ENCODE measurements at regions not wholly inside any gene's neighbourhood (a gene's known extent, or its start where the extent isn't known, plus 50 kb on each side); places are given as distances from the start of the nearest gene placed in this dataset.
A peak's percentile ranks its signal among the peaks of the same experiment; 100 is the strongest.
"Not testable (repeated sequence)": the region's sequence is repeated elsewhere in the genome, so short reads cannot be mapped to it uniquely, and the experiment has no call there.

DNA sequence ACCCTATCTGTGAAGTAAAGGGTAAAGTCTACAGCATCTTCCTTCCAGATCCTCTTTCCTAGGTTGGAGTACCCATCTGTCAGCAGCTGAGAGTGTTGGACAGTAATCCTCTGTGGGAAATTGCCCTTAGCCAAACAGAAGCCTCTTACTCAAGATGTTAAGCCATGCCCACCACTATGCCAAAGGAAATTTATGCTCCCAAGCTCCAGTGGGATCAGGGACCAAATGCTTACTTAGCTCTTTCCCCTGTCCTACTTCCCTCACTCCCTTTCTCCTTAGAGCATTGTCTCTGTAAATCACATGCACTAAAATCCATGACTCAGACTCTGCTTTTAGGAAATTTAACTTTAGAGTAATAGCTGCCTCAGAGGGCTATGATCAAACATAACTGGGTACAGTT lies 254.0 kb downstream of the BRINP2 start:
- intact Hi-C loops (cut with DNase I, micrococcal nuclease), result no loop called here
- no peak overlapping the region for H3K4me3 ChIP-seq
- no peaks in the 10 kb centered on the region for H3K36me3 ChIP-seq (ENCODE audit: low read depth)
- ATAC-seq, result no peak
- no peak for DNase-seq
- TF ChIP-seq, protein P1, sequence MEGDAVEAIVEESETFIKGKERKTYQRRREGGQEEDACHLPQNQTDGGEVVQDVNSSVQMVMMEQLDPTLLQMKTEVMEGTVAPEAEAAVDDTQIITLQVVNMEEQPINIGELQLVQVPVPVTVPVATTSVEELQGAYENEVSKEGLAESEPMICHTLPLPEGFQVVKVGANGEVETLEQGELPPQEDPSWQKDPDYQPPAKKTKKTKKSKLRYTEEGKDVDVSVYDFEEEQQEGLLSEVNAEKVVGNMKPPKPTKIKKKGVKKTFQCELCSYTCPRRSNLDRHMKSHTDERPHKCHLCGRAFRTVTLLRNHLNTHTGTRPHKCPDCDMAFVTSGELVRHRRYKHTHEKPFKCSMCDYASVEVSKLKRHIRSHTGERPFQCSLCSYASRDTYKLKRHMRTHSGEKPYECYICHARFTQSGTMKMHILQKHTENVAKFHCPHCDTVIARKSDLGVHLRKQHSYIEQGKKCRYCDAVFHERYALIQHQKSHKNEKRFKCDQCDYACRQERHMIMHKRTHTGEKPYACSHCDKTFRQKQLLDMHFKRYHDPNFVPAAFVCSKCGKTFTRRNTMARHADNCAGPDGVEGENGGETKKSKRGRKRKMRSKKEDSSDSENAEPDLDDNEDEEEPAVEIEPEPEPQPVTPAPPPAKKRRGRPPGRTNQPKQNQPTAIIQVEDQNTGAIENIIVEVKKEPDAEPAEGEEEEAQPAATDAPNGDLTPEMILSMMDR (IDR thresholded peaks at IDR 0.05), result no peak
- H3K9me3 ChIP-seq, result no peaks in the 10 kb centered on the region
- no peaks in the 10 kb centered on the region for H3K4me1 ChIP-seq (ENCODE audit: low read depth)

DNA sequence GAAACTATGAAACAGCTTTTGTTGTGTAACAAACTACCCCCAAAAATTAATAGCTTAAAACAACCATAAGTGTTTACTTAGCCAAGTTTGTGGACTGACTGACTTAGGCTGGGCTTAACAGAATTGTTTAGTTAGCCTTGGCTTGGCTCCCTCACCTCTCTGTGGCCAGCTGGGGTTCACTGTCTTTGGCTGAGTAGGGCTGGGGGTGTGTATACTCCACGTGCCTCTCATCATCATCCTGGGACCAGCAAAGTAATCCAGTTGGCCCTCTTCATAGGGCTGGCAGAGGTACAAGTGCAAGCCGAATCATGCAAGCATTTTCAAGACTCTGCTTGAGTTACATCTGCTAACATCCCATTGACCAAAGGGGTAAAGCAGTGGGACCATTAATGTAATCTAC lies 252.3 kb downstream of the BRINP2 start:
- TF ChIP-seq, protein P1 (IDR thresholded peaks at IDR 0.05), result no peak
- ATAC-seq, result peak; percentile 43
- DNase-seq, result peak in 2 of 3 donors; percentile 20 to 27
- Histone ChIP-seq H3K36me3 (ENCODE audit: low read depth) (no peaks in the 10 kb centered on the region), H3K4me1 (ENCODE audit: low read depth) (no peaks in the 10 kb centered on the region), H3K4me3 (no peak overlapping the region), H3K9me3 (no peaks in the 10 kb centered on the region)
- intact Hi-C loops (cut with DNase I, micrococcal nuclease), result no loop called here

DNA sequence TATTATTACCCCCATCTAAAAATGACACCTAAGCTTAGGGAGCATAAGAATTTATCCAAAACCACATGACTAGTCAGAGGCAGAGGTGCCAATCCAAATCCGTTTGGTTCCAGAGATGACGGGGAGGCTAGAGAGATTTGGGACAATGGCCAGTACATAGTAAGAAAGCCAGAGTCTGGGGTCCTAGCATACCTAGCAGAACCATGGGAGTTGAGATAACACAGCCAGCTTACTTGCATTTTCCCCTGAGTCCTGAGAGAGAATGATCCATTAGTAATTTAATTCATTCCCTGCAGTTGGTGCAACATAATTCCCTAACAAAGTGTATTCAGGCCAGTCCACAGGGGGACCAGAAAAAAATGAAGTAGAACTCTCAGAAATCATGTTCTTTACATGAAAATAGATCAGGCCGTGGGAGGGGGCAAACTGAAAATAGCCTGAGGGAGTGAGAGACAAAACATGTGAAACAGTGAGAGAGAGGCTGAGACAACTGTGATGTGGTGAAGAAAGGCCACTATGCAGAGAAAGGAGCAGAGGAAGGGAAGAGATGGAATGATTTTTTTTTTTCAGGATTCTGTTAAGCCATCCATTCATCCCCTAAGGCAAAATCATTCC lies 243.3 kb downstream of the BRINP2 start:
- Histone ChIP-seq H3K36me3 (ENCODE audit: low read depth) (no peaks in the 10 kb centered on the region), H3K4me3 (no peak overlapping the region), H3K9me3 (no peaks in the 10 kb centered on the region), H3K4me1 (ENCODE audit: low read depth) (no peaks in the 10 kb centered on the region)
- DNase-seq (no peak), ATAC-seq (no peak)
- TF ChIP-seq, protein P1 (IDR thresholded peaks at IDR 0.05), result no peak
- intact Hi-C loops (cut with DNase I, micrococcal nuclease), result no loop called here

DNA sequence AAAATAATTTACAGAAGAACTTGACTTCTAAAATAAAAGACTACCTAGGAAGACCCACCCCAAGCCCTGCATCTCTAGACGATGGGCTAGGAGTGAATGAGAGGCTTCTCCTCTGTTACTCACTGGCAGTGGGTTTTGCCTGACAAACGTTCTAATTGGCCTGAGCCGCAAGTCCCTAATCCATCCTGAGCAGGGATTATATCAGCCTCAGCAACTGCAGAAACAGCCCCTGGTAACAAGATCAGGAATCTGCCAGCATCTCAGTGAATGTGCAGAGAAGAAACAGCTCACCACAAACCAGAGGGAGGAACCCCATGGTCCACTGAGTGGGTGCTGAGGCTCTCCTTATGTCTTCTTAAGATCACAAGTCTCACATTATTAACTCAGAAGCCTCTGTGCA lies 240.6 kb downstream of the BRINP2 start:
- H3K4me3 ChIP-seq, result no peak overlapping the region
- intact Hi-C loops (cut with DNase I, micrococcal nuclease), result no loop called here
- TF ChIP-seq, protein P1 (IDR thresholded peaks at IDR 0.05), result no peak
- H3K9me3 ChIP-seq, result no peaks in the 10 kb centered on the region
- no peaks in the 10 kb centered on the region for H3K4me1 ChIP-seq (ENCODE audit: low read depth)
- H3K36me3 ChIP-seq (ENCODE audit: low read depth), result no peaks in the 10 kb centered on the region
- DNase-seq, result no peak
- no peak for ATAC-seq

DNA sequence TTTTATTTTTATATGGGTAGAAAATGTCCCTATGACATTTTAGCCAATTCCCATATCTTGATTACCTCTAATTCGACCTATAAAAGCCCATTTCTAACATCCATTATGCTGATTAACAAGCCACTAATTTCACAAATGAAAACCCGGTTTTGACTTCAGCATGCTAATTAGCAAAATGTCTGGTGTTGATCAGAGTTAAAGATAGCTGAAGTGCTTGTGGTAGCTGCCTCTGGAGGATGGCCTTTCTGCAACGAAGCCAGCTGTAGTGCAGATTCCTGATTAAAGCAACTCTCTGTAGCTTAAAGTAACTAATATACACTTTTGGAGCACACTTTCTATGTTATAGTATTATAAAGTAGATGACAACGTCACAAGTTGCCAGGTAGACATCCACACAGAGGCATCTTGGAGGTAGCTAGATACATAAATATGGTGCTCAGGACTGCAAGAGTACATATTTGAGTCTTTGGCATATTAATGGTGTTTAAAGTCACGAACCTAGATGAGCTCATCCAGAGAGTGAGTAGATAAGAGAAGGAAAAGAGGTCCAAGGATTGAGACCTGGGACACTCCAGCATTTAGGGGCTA lies 239.5 kb downstream of the BRINP2 start:
- H3K36me3 ChIP-seq (ENCODE audit: low read depth), result no peaks in the 10 kb centered on the region
- no peaks in the 10 kb centered on the region for H3K9me3 ChIP-seq
- no peak overlapping the region for H3K4me3 ChIP-seq
- no peak for DNase-seq
- ATAC-seq, result no peak
- TF ChIP-seq, protein P1 (IDR thresholded peaks at IDR 0.05), result no peak
- H3K4me1 ChIP-seq (ENCODE audit: low read depth), result no peaks in the 10 kb centered on the region
- intact Hi-C loops (cut with DNase I, micrococcal nuclease), result no loop called here

DNA sequence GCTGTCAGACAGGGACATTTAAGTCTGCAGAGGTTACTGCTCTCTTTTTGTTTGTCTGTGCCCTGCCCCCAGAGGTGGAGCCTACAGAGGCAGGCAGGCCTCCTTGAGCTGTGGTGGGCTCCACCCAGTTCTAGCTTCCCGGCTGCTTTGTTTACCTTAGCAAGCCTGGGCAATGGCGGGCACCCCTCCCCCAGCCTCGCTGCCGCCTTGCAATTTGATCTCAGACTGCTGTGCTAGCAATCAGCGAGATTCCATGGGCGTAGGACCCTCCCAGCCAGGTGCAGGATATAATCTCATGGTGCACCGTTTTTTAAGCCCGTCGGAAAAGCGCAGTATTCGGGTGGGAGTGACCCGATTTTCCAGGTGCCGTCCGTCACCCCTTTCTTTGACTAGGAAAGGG lies 235.6 kb downstream of the BRINP2 start:
- H3K4me1 ChIP-seq (ENCODE audit: low read depth); ATAC-seq; H3K36me3 ChIP-seq (ENCODE audit: low read depth); H3K9me3 ChIP-seq; DNase-seq; intact Hi-C loops (cut with DNase I, micrococcal nuclease); H3K4me3 ChIP-seq: not testable (repeated sequence)
